Neural progenitor cell (in vitro differentiated cells): ENCODE measurements at regions not wholly inside any gene's neighbourhood (a gene's known extent, or its start where the extent isn't known, plus 50 kb on each side); places are given as distances from the start of the nearest gene placed in this dataset.

ENCODE experiments used
- DNase-seq: peaks from one replicate; pipeline ENCODE4 v3.0.0-alpha.2; 2016; ENCODE audit warnings: low spot score
- H2AFZ ChIP-seq: fragments of 200-600 bp; sonication (generic); replicated peaks from 2 replicates; pipeline ENCODE4 v1.6.1; 2016; ENCODE audit warnings: antibody characterized with exemption
- H3F3A ChIP-seq: fragments of 200-600 bp; sonication (generic); 2 replicates; pipeline ENCODE4 v1.6.1; 2016; ENCODE audit warnings: antibody characterized with exemption, low read depth
- H3K27ac ChIP-seq: fragments of 200-600 bp; sonication (generic); 2 replicates; pipeline ENCODE4 v1.5.1; 2016; ENCODE audit warnings: mild to moderate bottlenecking
- H3K27me3 ChIP-seq: fragments of 200-600 bp; sonication (generic); 2 replicates; pipeline ENCODE4 v1.6.1; 2016; ENCODE audit warnings: mild to moderate bottlenecking, moderate library complexity
- H3K36me3 ChIP-seq: fragments of 200-600 bp; sonication (generic); 2 replicates; pipeline ENCODE4 v1.5.1; 2016
- H3K4me1 ChIP-seq: fragments of 200-600 bp; sonication (generic); 2 replicates; pipeline ENCODE4 v1.6.1; 2016; ENCODE audit warnings: mixed run types
- H3K4me2 ChIP-seq: fragments of 200-600 bp; sonication (generic); 2 replicates; pipeline ENCODE4 v1.6.1; 2016
- H3K4me3 ChIP-seq: fragments of 200-600 bp; sonication (generic); 2 replicates; pipeline ENCODE4 v1.5.1; 2016
- H3K79me2 ChIP-seq: fragments of 200-600 bp; sonication (generic); 2 replicates; pipeline ENCODE4 v1.6.1; 2016; ENCODE audit warnings: low read depth
- H3K9ac ChIP-seq: fragments of 200-600 bp; sonication (generic); 2 replicates; pipeline ENCODE4 v1.6.1; 2016
- H3K9me3 ChIP-seq: fragments of 200-600 bp; sonication (generic); 2 replicates; pipeline ENCODE4 v1.5.1; 2016; ENCODE audit warnings: low read depth
- H4K20me1 ChIP-seq: fragments of 200-600 bp; sonication (generic); 2 replicates; pipeline ENCODE4 v1.6.1; 2016; ENCODE audit warnings: low read depth
- H3K27ac Mint-ChIP-seq: 3 replicates; pipeline ENCODE4 v1.8.0; 2021; ENCODE audit warnings: mixed read lengths
- H3K27me3 Mint-ChIP-seq: 2 replicates; pipeline ENCODE4 v1.8.0; 2022; ENCODE audit warnings: low read depth, mild to moderate bottlenecking, inconsistent platforms, moderate library complexity, mixed read lengths; ENCODE audit not compliant: insufficient read depth
- H3K36me3 Mint-ChIP-seq: 3 replicates; pipeline ENCODE4 v1.8.0; 2021; ENCODE audit warnings: mixed read lengths
- H3K4me1 Mint-ChIP-seq: 3 replicates; pipeline ENCODE4 v1.8.0; 2021; ENCODE audit warnings: mixed read lengths
- H3K4me3 Mint-ChIP-seq: 3 replicates; pipeline ENCODE4 v1.8.0; 2021; ENCODE audit warnings: mild to moderate bottlenecking, moderate library complexity, mixed read lengths
- H3K9me3 Mint-ChIP-seq: 3 replicates; pipeline ENCODE4 v1.8.0; 2020; ENCODE audit warnings: mixed read lengths
- CTCF ChIP-seq: fragments of 200-600 bp; sonication (generic); IDR thresholded peaks from 2 replicates; pipeline ENCODE4 v1.5.1; 2017; ENCODE audit warnings: antibody characterized with exemption, mild to moderate bottlenecking
- EZH2 ChIP-seq: fragments of 200-600 bp; sonication (generic); IDR thresholded peaks from 2 replicates; pipeline ENCODE4 v1.6.1; 2017; ENCODE audit warnings: antibody characterized with exemption, mild to moderate bottlenecking, moderate library complexity
- EZH2phosphoT487 ChIP-seq: fragments of 200-600 bp; sonication (generic); IDR thresholded peaks from 2 replicates; pipeline ENCODE4 v1.6.1; 2017; ENCODE audit warnings: antibody characterized with exemption

GRCh38 chr7:114832906-114833595 is 88.8 kb upstream of the MDFIC start:
- no peak overlapping the region for H3K4me2 ChIP-seq
- H3K36me3 ChIP-seq = no peaks in the 10 kb centered on the region
- H3K27ac ChIP-seq = no peak overlapping the region
- no peak overlapping the region for H3K9ac ChIP-seq
- no peaks in the 10 kb centered on the region for H4K20me1 ChIP-seq
- no peak overlapping the region for H3K4me3 Mint-ChIP-seq
- no peaks in the 10 kb centered on the region for H3F3A ChIP-seq
- no peaks in the 10 kb centered on the region for H3K4me1 ChIP-seq
- no peak overlapping the region for H2AFZ ChIP-seq
- H3K27ac Mint-ChIP-seq = no peak overlapping the region
- no peaks in the 10 kb centered on the region for H3K9me3 Mint-ChIP-seq
- no peaks in the 10 kb centered on the region for H3K4me1 Mint-ChIP-seq
- no peaks in the 10 kb centered on the region for H3K79me2 ChIP-seq
- no peak for DNase-seq
- no peak for TF ChIP-seq CTCF
- no peak for TF ChIP-seq EZH2
- TF ChIP-seq EZH2phosphoT487 = no peak
- H3K36me3 Mint-ChIP-seq = no peaks in the 10 kb centered on the region
- H3K27me3 ChIP-seq = no peaks in the 10 kb centered on the region
- no peaks in the 10 kb centered on the region for H3K9me3 ChIP-seq
- H3K4me3 ChIP-seq = no peak overlapping the region
- H3K27me3 Mint-ChIP-seq = no peaks in the 10 kb centered on the region

- H3K4me1 ChIP-seq = no peaks in the 10 kb centered on the region
These were observed 86.6 kb upstream of the MDFIC start for GRCh38 chr7:114835303-114835702.

GRCh38 chr7:114835861-114836260 is 86.0 kb upstream of the MDFIC start:
- H3F3A ChIP-seq = no peaks in the 10 kb centered on the region
- H3K36me3 ChIP-seq = no peaks in the 10 kb centered on the region
- Mint-ChIP-seq H3K36me3 (no peaks in the 10 kb centered on the region), H3K27ac (no peak overlapping the region), H3K4me3 (no peak overlapping the region), H3K27me3 (no peaks in the 10 kb centered on the region), H3K9me3 (no peaks in the 10 kb centered on the region), H3K4me1 (no peaks in the 10 kb centered on the region)
- no peaks in the 10 kb centered on the region for H3K4me1 ChIP-seq
- no peak overlapping the region for H3K4me3 ChIP-seq
- H3K9ac ChIP-seq = no peak overlapping the region
- no peaks in the 10 kb centered on the region for H4K20me1 ChIP-seq
- no peak for TF ChIP-seq EZH2
- no peak for TF ChIP-seq CTCF
- TF ChIP-seq EZH2phosphoT487 = no peak
- no peaks in the 10 kb centered on the region for H3K79me2 ChIP-seq
- no peak for DNase-seq
- H3K9me3 ChIP-seq = no peaks in the 10 kb centered on the region
- H3K27me3 ChIP-seq = no peaks in the 10 kb centered on the region
- H3K27ac ChIP-seq = no peak overlapping the region
- no peak overlapping the region for H3K4me2 ChIP-seq
- H2AFZ ChIP-seq = no peak overlapping the region

More at GRCh38 chr7:114835303-114835702, 86.6 kb upstream of the MDFIC start:
- Histone ChIP-seq H3K4me3 (no peak overlapping the region), H4K20me1 (no peaks in the 10 kb centered on the region), H3K27ac (no peak overlapping the region), H3K79me2 (no peaks in the 10 kb centered on the region), H3K9me3 (no peaks in the 10 kb centered on the region), H3F3A (no peaks in the 10 kb centered on the region), H3K4me2 (no peak overlapping the region), H3K27me3 (no peaks in the 10 kb centered on the region), H2AFZ (no peak overlapping the region), H3K9ac (no peak overlapping the region), H3K36me3 (no peaks in the 10 kb centered on the region)
- H3K27me3 Mint-ChIP-seq = no peaks in the 10 kb centered on the region
- H3K4me3 Mint-ChIP-seq = no peak overlapping the region
- no peak overlapping the region for H3K27ac Mint-ChIP-seq
- no peaks in the 10 kb centered on the region for H3K9me3 Mint-ChIP-seq
- no peak for DNase-seq
- H3K36me3 Mint-ChIP-seq = no peaks in the 10 kb centered on the region
- TF ChIP-seq EZH2 = no peak
- TF ChIP-seq CTCF = no peak
- TF ChIP-seq EZH2phosphoT487 = no peak
- no peaks in the 10 kb centered on the region for H3K4me1 Mint-ChIP-seq
